ENCODE measurements at regions not wholly inside any gene's neighbourhood (a gene's known extent, or its start where the extent isn't known, plus 50 kb on each side); places are given as distances from the start of the nearest gene placed in this dataset.
A peak's percentile ranks its signal among the peaks of the same experiment; 100 is the strongest.

DNA sequence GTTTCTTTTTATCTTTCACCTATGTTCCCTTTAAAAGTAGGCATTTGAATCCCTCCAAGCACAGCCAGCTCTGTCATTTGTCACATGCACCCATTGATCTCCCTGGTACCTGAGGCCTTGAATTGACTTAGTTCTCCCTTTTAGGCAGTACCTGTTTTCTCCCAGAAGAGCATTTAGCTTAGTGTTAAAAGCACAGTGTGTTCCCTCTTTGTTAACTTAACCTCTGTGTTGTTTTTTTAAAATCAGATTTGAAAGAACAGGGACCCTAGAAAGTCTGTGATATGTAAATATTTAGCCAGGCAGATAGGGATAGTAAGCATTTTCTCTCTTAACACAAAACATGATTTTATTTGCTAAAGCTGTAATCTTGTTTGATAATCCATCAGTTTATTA is 113.8 kb upstream of the SPATA31D4 start:
- no peak for DNase-seq (ENCODE audit: low read depth in 1 of 2, low spot score in 1 of 2)
- TF ChIP-seq KDM5A (IDR thresholded peaks at IDR 0.05) (no peak), MAZ (IDR thresholded peaks at IDR 0.05; ENCODE audit: borderline replicate concordance, low read depth, low read length) (no peak), JUNB (IDR thresholded peaks at IDR 0.05) (no peak), HOXB13 (CRISPR knock-in tag; IDR thresholded peaks at IDR 0.05; ENCODE audit: low read depth) (no peak), HEYL (CRISPR knock-in tag; IDR thresholded peaks at IDR 0.05) (no peak), MYC (IDR thresholded peaks at IDR 0.05; ENCODE audit: borderline replicate concordance, low read length) (no peak), SREBF2 (IDR thresholded peaks at IDR 0.05) (no peak), ZSCAN20 (CRISPR knock-in tag; IDR thresholded peaks at IDR 0.05) (no peak), HOXB5 (CRISPR knock-in tag; IDR thresholded peaks at IDR 0.05) (no peak)
- TF ChIP-seq, protein P1, sequence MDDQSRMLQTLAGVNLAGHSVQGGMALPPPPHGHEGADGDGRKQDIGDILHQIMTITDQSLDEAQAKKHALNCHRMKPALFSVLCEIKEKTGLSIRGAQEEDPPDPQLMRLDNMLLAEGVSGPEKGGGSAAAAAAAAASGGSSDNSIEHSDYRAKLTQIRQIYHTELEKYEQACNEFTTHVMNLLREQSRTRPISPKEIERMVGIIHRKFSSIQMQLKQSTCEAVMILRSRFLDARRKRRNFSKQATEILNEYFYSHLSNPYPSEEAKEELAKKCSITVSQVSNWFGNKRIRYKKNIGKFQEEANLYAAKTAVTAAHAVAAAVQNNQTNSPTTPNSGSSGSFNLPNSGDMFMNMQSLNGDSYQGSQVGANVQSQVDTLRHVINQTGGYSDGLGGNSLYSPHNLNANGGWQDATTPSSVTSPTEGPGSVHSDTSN (IDR thresholded peaks at IDR 0.05), result no peak
- ChIA-PET POLR2A (no interaction called here), CTCF (interaction anchor here (0.6 to 1.0 kb wide), 2 partner anchors 30 to 132 kb away, joined by 3 read pairs; no protein-coding TSS in a partner anchor)
- Histone ChIP-seq H3K4me1 (peaks cover 7% of the 10 kb centered on the region; the same call in 1 of the 3 replicates), H3K27ac (no peak overlapping the region), H3K4me2 (no peak overlapping the region), H3K9me3 (no peaks in the 10 kb centered on the region), H3K4me3 (no peak overlapping the region)
- no peak for ATAC-seq
- no peak for FAIRE-seq

DNA sequence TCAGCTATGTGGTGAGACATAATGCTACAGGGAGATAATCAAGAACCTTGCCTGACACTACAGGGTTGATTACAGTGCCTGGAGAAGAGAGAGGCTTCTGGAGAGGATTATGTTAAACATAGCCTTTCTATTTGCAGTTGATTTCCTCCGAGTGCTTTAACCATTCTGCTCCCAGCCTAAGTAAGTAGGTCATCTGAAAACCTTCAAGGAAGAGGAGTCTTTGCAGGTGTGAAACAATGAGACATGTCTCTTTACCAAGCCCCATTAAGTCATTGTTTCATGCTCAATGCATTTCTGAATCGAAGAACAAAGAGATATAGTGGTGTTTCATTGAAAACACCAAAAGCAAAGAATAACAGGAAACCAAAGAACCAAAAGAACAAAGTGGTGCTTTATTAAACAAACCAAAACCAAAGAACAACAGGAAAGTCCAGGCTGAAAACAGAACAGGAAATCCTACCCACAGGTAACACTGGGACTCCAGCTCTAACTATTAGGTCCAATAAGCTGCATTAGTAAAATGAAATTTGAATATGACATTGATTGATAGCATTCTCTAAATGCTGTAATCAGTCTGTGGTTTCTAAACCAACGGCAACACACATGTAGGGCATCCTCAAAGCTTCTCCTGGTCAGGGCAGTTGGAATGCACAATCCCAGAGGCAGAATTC is 113.3 kb upstream of the SPATA31D4 start:
- no peak for TF ChIP-seq EHMT2 (IDR thresholded peaks at IDR 0.05; ENCODE audit: low read depth)
- no peak for TF ChIP-seq HDAC2 (IDR thresholded peaks at IDR 0.05)
- no peak for TF ChIP-seq PHF8 (IDR thresholded peaks at IDR 0.05; ENCODE audit: borderline replicate concordance, low read depth)
- no peak for TF ChIP-seq ZFP36 (IDR thresholded peaks at IDR 0.05; ENCODE audit: borderline replicate concordance, partially characterized antibody)
- TF ChIP-seq SREBF2 (IDR thresholded peaks at IDR 0.05), result no peak
- TF ChIP-seq HOXB5 (CRISPR knock-in tag; IDR thresholded peaks at IDR 0.05), result no peak
- TF ChIP-seq, protein P2, sequence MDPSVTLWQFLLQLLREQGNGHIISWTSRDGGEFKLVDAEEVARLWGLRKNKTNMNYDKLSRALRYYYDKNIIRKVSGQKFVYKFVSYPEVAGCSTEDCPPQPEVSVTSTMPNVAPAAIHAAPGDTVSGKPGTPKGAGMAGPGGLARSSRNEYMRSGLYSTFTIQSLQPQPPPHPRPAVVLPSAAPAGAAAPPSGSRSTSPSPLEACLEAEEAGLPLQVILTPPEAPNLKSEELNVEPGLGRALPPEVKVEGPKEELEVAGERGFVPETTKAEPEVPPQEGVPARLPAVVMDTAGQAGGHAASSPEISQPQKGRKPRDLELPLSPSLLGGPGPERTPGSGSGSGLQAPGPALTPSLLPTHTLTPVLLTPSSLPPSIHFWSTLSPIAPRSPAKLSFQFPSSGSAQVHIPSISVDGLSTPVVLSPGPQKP (IDR thresholded peaks at IDR 0.05; ENCODE audit: low read depth, low read length), result no peak
- no peak for TF ChIP-seq MYC (IDR thresholded peaks at IDR 0.05; ENCODE audit: borderline replicate concordance, low read length)
- no peak for TF ChIP-seq CHD2 (IDR thresholded peaks at IDR 0.05; ENCODE audit: low read length, partially characterized antibody)
- no peak for TF ChIP-seq RARB (CRISPR knock-in tag; IDR thresholded peaks at IDR 0.05)
- no peak for TF ChIP-seq JUNB (IDR thresholded peaks at IDR 0.05)
- Histone ChIP-seq H3K4me1 (peaks cover 7% of the 10 kb centered on the region; the same call in 1 of the 3 replicates), H3K4me2 (no peak overlapping the region), H3K27ac (no peak overlapping the region; a peak in 1 of 6 replicates), H3K4me3 (no peak overlapping the region), H3K9me3 (no peaks in the 10 kb centered on the region)
- POLR2A ChIA-PET, result interaction anchor here (0.7 kb wide), 1 partner anchor 42 kb away, joined by 3 read pairs; no protein-coding TSS in a partner anchor
- DNase-seq (ENCODE audit: low read depth in 1 of 2, low spot score in 1 of 2) (no peak), ATAC-seq (no peak), FAIRE-seq (peak; percentile 51)
- 32% methylated on average over 3 of the region's 3 CpGs for WGBS (ENCODE audit: missing lambda C conversion rate)
- CTCF ChIA-PET, result interaction anchor here (0.6 to 1.0 kb wide), 2 partner anchors 29 to 132 kb away, joined by 3 read pairs; no protein-coding TSS in a partner anchor

DNA sequence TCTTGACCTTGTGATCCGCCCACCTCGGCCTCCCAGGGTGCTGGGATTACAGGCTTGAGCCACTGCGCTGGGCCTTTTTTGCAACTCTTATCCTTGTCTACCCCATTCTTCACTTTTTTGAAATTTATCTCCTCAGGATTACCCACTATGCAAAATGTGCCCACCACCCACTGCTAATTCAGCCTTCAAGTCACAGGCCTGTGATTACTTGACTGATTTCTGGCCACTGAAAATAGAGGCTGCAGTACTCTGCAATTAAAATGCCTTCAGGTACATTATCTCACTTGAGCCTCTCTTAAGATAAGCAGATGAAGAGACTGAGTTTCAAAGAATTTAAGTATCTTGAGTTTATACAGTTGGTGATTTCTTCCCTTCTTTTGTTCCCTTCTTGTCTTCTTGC is 112.4 kb upstream of the SPATA31D4 start:
- FAIRE-seq (no peak), ATAC-seq (no peak), DNase-seq (ENCODE audit: low read depth in 1 of 2, low spot score in 1 of 2) (no peak)
- peaks cover 7% of the 10 kb centered on the region; the same call in 1 of the 3 replicates for H3K4me1 ChIP-seq
- H3K4me3 ChIP-seq, result no peak overlapping the region
- TF ChIP-seq ZFP36 (IDR thresholded peaks at IDR 0.05; ENCODE audit: borderline replicate concordance, partially characterized antibody), result no peak
- TF ChIP-seq RAD21 (conservative IDR thresholded peaks at IDR 0.05 in 1 of 2, IDR thresholded peaks at IDR 0.05 in 1 of 2), result no peak
- TF ChIP-seq HOXB5 (CRISPR knock-in tag; IDR thresholded peaks at IDR 0.05), result no peak
- no peak for TF ChIP-seq KDM5A (IDR thresholded peaks at IDR 0.05)
- no peak for TF ChIP-seq NR3C1 (IDR thresholded peaks at IDR 0.05)
- TF ChIP-seq, protein P1 (IDR thresholded peaks at IDR 0.05), result no peak
- no peak for TF ChIP-seq MYC (IDR thresholded peaks at IDR 0.05; ENCODE audit: borderline replicate concordance, low read length)
- no peak for TF ChIP-seq FOSL2 (IDR thresholded peaks at IDR 0.05)
- no peak for TF ChIP-seq FOSL2 (CRISPR knock-in tag; IDR thresholded peaks at IDR 0.05)
- TF ChIP-seq ESRRA (IDR thresholded peaks at IDR 0.05; ENCODE audit: borderline replicate concordance, low read length), result no peak
- TF ChIP-seq RNF2 (IDR thresholded peaks at IDR 0.05; ENCODE audit: borderline replicate concordance, low read depth), result no peak
- TF ChIP-seq, protein P3, sequence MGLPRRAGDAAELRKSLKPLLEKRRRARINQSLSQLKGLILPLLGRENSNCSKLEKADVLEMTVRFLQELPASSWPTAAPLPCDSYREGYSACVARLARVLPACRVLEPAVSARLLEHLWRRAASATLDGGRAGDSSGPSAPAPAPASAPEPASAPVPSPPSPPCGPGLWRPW (IDR thresholded peaks at IDR 0.05), result no peak
- TF ChIP-seq BHLHE40 (IDR thresholded peaks at IDR 0.05; ENCODE audit: low read depth, low read length), result no peak
- TF ChIP-seq NFE2L2 (conservative IDR thresholded peaks at IDR 0.05; ENCODE audit: low read length), result no peak
- no peak overlapping the region for H3K27ac ChIP-seq
- WGBS (ENCODE audit: missing lambda C conversion rate), result 86% methylated on average over 3 of the region's 3 CpGs
- H3K4me2 ChIP-seq, result no peak overlapping the region
- ChIA-PET CTCF (no interaction called here), POLR2A (interaction anchor here (0.7 kb wide), 1 partner anchor 43 kb away, joined by 3 read pairs; no protein-coding TSS in a partner anchor)
- no peaks in the 10 kb centered on the region for H3K9me3 ChIP-seq
